Caco-2 (cell line): ENCODE measurements at regions not wholly inside any gene's neighbourhood (a gene's known extent, or its start where the extent isn't known, plus 50 kb on each side); places are given as distances from the start of the nearest gene placed in this dataset.

Experiments used
- BruUV-seq: library from RNA; stranded (reverse); fragments of 400-500 nt; replicated peaks from 2 replicates; lab custom pipeline; 2021; lab: Mats Ljungman, UMichigan
- CTCF ChIA-PET: fragments of 300-600 bp; sonication (Branson Sonifier 250); formaldehyde crosslinking; loops from one replicate; lab custom pipeline; 2022; ENCODE audit warnings: antibody characterized with exemption; lab: Charles Lee
- POLR2A ChIA-PET: fragments of 300-600 bp; sonication (Branson Sonifier 250); formaldehyde crosslinking; loops from one replicate; lab custom pipeline; 2022; ENCODE audit warnings: antibody characterized with exemption; lab: Charles Lee
- DNase-seq, 2 experiments: peaks; one replicate each; pipeline versions ENCODE4 v3.0.0 to v3.0.0-alpha.2; 2020 to 2022
- H3K27me3 ChIP-seq: replicated peaks from 2 replicates; pipeline ENCODE4 v1.6.0; 2011; ENCODE audit warnings: low read length; ENCODE audit not compliant: control insufficient read depth, insufficient read depth
- H3K36me3 ChIP-seq: 2 replicates; pipeline ENCODE4 v1.5.1; 2011; ENCODE audit warnings: low read length; ENCODE audit not compliant: control insufficient read depth, insufficient read depth
- H3K4me1 ChIP-seq: fragments of 250-450 bp; sonication (Bioruptor Pico); 2 replicates; pipeline ENCODE4 v1.5.1; 2020; ENCODE audit warnings: mild to moderate bottlenecking
- H3K4me3 ChIP-seq: 2 replicates; pipeline ENCODE4 v1.5.1; 2011; ENCODE audit warnings: low read depth, mild to moderate bottlenecking, control low read depth, low read length
- H3K9me3 ChIP-seq: fragments of 250-450 bp; sonication (Bioruptor Pico); 2 replicates; pipeline ENCODE4 v1.5.1; 2020; ENCODE audit warnings: mild to moderate bottlenecking, moderate library complexity
- H3K27ac Mint-ChIP-seq: one replicate; pipeline ENCODE4 v1.8.0; 2022; ENCODE audit warnings: mixed read lengths; ENCODE audit not compliant: unreplicated experiment
- H3K27me3 Mint-ChIP-seq: one replicate; pipeline ENCODE4 v1.8.0; 2022; ENCODE audit warnings: mixed read lengths; ENCODE audit not compliant: insufficient read depth, unreplicated experiment
- H3K36me3 Mint-ChIP-seq: one replicate; pipeline ENCODE4 v1.8.0; 2022; ENCODE audit warnings: mild to moderate bottlenecking, mixed read lengths; ENCODE audit not compliant: insufficient read depth, unreplicated experiment
- H3K4me1 Mint-ChIP-seq: one replicate; pipeline ENCODE4 v1.8.0; 2022; ENCODE audit warnings: low read depth, mixed read lengths; ENCODE audit not compliant: unreplicated experiment
- H3K4me3 Mint-ChIP-seq: one replicate; pipeline ENCODE4 v1.8.0; 2022; ENCODE audit warnings: mild to moderate bottlenecking, moderate library complexity, mixed read lengths; ENCODE audit not compliant: unreplicated experiment
- H3K9me3 Mint-ChIP-seq: one replicate; pipeline ENCODE4 v1.8.0; 2022; ENCODE audit warnings: mixed read lengths; ENCODE audit not compliant: unreplicated experiment
- CTCF ChIP-seq, 2 experiments: fragments of 200-600 bp in 1 of 2; IDR thresholded peaks; 1 replicate in 1 of 2; 2 replicates in 1 of 2; pipeline versions ENCODE4 v1.5.1 to v1.8.0; 2011 to 2022; ENCODE audit warnings: antibody characterized with exemption in 1 of 2, control low read depth in 1 of 2, inconsistent platforms in 1 of 2, low read depth in 1 of 2, low read length in 1 of 2, mild to moderate bottlenecking in 1 of 2, moderate library complexity in 1 of 2; ENCODE audit not compliant: insufficient read depth in 1 of 2, severe bottlenecking in 1 of 2, unreplicated experiment in 1 of 2
- intact Hi-C: fragments of 100-400 bp; cut with micrococcal nuclease; formaldehyde crosslinking; loops from one replicate; pipeline ENCODE4 v1.10.0; 2022; ENCODE audit not compliant: unreplicated experiment

- Histone ChIP-seq H3K4me1 (no peaks in the 10 kb centered on the region), H3K4me3 (no peak overlapping the region), H3K9me3 (no peaks in the 10 kb centered on the region), H3K27me3 (no peaks in the 10 kb centered on the region), H3K36me3 (no peaks in the 10 kb centered on the region)
- Mint-ChIP-seq H3K4me3 (no peak overlapping the region), H3K4me1 (no peaks in the 10 kb centered on the region), H3K27ac (no peak overlapping the region), H3K27me3 (peaks cover 1% of the 10 kb centered on the region), H3K9me3 (no peaks in the 10 kb centered on the region), H3K36me3 (no peaks in the 10 kb centered on the region)
- CTCF ChIA-PET, result no interaction called here
- TF ChIP-seq CTCF (IDR thresholded peaks at IDR 0.05; ENCODE audit: insufficient read depth in 1 of 2, low read depth in 1 of 2, low read length in 1 of 2, severe bottlenecking in 1 of 2, unreplicated experiment in 1 of 2), result no peak
- no TSS peak for BruUV-seq
- DNase-seq, result no peak
- intact Hi-C loops, result no loop called here
- POLR2A ChIA-PET, result no interaction called here
Measured at GRCh38 chr12:127275416-127275815, 991.6 kb upstream of the TMEM132C start.

DNA sequence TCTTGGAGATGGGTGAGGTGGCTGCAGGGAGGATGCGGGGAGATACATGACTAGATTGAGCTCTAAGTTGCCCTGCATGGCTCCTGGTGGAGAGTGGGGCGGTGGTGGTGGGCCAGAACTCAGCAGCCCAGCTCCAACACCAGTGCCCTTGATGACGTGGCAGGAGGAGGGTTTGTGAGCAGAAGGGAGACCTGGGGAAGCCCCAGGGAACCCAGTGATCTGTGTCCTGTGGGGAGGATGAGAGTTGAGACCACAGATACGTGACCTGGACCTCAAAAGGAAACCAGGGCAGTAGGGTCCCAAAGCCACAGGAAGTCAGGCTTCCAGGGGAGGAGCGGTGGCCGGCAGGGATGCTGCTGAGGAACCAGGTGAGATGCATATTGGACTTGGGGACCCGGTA lies 989.1 kb upstream of the TMEM132C start:
- no peaks in the 10 kb centered on the region for H3K27me3 ChIP-seq
- no peaks in the 10 kb centered on the region for H3K4me1 ChIP-seq
- no peak for DNase-seq
- Mint-ChIP-seq H3K27ac (no peak overlapping the region), H3K36me3 (no peaks in the 10 kb centered on the region), H3K27me3 (peaks cover 3% of the 10 kb centered on the region), H3K4me1 (no peaks in the 10 kb centered on the region), H3K4me3 (no peak overlapping the region), H3K9me3 (no peaks in the 10 kb centered on the region)
- ChIA-PET CTCF (no interaction called here), POLR2A (no interaction called here)
- intact Hi-C loops, result no loop called here
- H3K9me3 ChIP-seq, result no peaks in the 10 kb centered on the region
- no TSS peak for BruUV-seq
- no peak for TF ChIP-seq CTCF (IDR thresholded peaks at IDR 0.05; ENCODE audit: insufficient read depth in 1 of 2, low read depth in 1 of 2, low read length in 1 of 2, severe bottlenecking in 1 of 2, unreplicated experiment in 1 of 2)
- no peaks in the 10 kb centered on the region for H3K36me3 ChIP-seq
- no peak overlapping the region for H3K4me3 ChIP-seq

GRCh38 chr12:127278351-127278750 lies 988.6 kb upstream of the TMEM132C start:
- POLR2A ChIA-PET, result no interaction called here
- CTCF ChIA-PET, result no interaction called here

More at GRCh38 chr12:127278351-127278750, 988.6 kb upstream of the TMEM132C start:
- no peaks in the 10 kb centered on the region for H3K27me3 ChIP-seq
- Mint-ChIP-seq H3K27me3 (peaks cover 3% of the 10 kb centered on the region), H3K4me1 (no peaks in the 10 kb centered on the region), H3K36me3 (no peaks in the 10 kb centered on the region), H3K27ac (no peak overlapping the region), H3K4me3 (no peak overlapping the region), H3K9me3 (no peaks in the 10 kb centered on the region)
- TF ChIP-seq CTCF (IDR thresholded peaks at IDR 0.05; ENCODE audit: insufficient read depth in 1 of 2, low read depth in 1 of 2, low read length in 1 of 2, severe bottlenecking in 1 of 2, unreplicated experiment in 1 of 2), result no peak
- BruUV-seq, result no TSS peak
- H3K4me1 ChIP-seq, result no peaks in the 10 kb centered on the region
- H3K4me3 ChIP-seq, result no peak overlapping the region
- no peaks in the 10 kb centered on the region for H3K36me3 ChIP-seq
- intact Hi-C loops, result no loop called here
- no peak for DNase-seq
- H3K9me3 ChIP-seq, result no peaks in the 10 kb centered on the region
